ENCODE measurements at regions not wholly inside any gene's neighbourhood (a gene's known extent, or its start where the extent isn't known, plus 50 kb on each side); places are given as distances from the start of the nearest gene placed in this dataset.

DNA sequence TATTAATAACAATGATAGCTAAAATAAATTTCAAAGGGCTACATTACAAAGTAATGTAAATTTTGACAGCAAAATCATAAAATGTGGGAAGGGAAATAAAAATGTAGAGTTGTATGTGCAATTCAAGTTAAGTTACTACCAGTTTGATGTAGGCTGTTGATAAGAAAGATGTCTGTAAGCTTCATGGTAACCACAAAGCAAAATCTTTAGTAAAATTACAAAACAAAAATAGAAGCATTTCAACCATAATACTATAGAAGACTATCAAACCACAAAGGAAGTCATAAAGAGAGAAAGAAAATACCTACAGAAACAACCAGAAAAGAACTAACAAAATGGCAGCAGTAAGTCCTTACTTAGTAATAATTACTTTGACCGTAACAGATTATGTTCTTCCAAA, 99.1 kb downstream of the C7orf25 start:
- Histone ChIP-seq H3K4me1 (no peaks in the 10 kb centered on the region), H3K4me3 (no peak overlapping the region), H3K27ac (no peak overlapping the region), H3K9me3 (no peaks in the 10 kb centered on the region), H3K36me3 (ENCODE audit: low read depth, missing control alignments) (no peaks in the 10 kb centered on the region), H3K27me3 (no peaks in the 10 kb centered on the region)
- DNase-seq = no peak
- WGBS, 2 donors = 94 to 96% methylated on average over 1 of the region's 1 CpG
- intact Hi-C loops (cut with DNase I; ENCODE audit: low total_unique reads) = no loop called here
- no peak for TF ChIP-seq POLR2A (IDR thresholded peaks at IDR 0.05)
- TF ChIP-seq, protein P1, sequence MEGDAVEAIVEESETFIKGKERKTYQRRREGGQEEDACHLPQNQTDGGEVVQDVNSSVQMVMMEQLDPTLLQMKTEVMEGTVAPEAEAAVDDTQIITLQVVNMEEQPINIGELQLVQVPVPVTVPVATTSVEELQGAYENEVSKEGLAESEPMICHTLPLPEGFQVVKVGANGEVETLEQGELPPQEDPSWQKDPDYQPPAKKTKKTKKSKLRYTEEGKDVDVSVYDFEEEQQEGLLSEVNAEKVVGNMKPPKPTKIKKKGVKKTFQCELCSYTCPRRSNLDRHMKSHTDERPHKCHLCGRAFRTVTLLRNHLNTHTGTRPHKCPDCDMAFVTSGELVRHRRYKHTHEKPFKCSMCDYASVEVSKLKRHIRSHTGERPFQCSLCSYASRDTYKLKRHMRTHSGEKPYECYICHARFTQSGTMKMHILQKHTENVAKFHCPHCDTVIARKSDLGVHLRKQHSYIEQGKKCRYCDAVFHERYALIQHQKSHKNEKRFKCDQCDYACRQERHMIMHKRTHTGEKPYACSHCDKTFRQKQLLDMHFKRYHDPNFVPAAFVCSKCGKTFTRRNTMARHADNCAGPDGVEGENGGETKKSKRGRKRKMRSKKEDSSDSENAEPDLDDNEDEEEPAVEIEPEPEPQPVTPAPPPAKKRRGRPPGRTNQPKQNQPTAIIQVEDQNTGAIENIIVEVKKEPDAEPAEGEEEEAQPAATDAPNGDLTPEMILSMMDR (IDR thresholded peaks at IDR 0.05) = no peak

DNA sequence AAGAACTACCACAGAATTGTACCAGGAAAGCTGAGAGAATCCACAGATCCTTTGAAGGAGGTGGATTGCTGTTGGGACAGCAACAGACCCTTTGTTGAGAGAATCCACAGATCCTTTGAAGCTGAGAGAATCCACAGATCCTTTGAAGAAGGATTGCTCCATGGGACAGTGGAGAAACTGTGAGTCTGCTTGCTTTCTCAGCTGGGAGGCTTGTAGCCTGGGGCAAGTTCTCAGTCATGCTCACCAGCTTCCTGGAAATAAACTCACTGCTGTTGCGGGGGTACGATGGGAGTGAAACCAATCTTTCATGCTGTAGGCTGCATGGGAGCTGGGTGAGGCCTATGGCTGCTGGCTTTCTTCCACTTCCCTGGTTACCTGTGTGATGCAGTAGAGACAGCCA, 106.3 kb downstream of the C7orf25 start:
- no peak for TF ChIP-seq POLR2A (IDR thresholded peaks at IDR 0.05)
- TF ChIP-seq, protein P1 (IDR thresholded peaks at IDR 0.05) = no peak
- no peaks in the 10 kb centered on the region for H3K27me3 ChIP-seq
- DNase-seq = no peak
- H3K4me3 ChIP-seq = no peak overlapping the region
- no peak overlapping the region for H3K27ac ChIP-seq
- H3K4me1 ChIP-seq = no peaks in the 10 kb centered on the region
- 95 to 97% methylated on average over 2 of the region's 2 CpGs for WGBS, 2 donors
- H3K9me3 ChIP-seq = no peaks in the 10 kb centered on the region
- no peaks in the 10 kb centered on the region for H3K36me3 ChIP-seq (ENCODE audit: low read depth, missing control alignments)
- intact Hi-C loops (cut with DNase I; ENCODE audit: low total_unique reads) = no loop called here

DNA sequence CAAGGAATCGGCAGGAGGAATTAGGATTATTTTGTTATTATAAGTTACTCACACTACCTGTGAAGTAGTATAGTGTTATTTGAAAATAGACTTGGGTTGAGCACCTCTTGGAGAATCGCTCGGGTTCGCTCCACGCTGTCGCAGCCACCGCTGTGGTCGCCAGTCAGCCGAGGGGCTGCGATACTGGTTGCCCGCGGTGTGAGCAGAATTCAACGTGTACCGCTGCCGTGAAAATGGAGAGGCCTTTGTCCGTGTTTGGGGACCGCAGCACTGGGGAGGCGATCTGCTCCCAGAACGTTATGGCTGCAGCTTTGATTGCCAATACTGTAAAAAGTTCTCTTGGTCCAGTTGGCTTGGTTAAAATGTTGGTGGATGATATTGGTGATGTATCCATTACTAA, 117.2 kb downstream of the C7orf25 start:
- Histone ChIP-seq H3K4me1 (no peaks in the 10 kb centered on the region), H3K9me3 (no peaks in the 10 kb centered on the region), H3K27me3 (no peaks in the 10 kb centered on the region), H3K27ac (no peak overlapping the region), H3K4me3 (no peak overlapping the region), H3K36me3 (ENCODE audit: low read depth, missing control alignments) (no peaks in the 10 kb centered on the region)
- intact Hi-C loops (cut with DNase I; ENCODE audit: low total_unique reads) = no loop called here
- TF ChIP-seq POLR2A (IDR thresholded peaks at IDR 0.05) = no peak
- TF ChIP-seq, protein P1 (IDR thresholded peaks at IDR 0.05) = no peak
- no peak for DNase-seq
- 61 to 70% methylated on average over 19 of the region's 19 CpGs for WGBS, 2 donors

DNA sequence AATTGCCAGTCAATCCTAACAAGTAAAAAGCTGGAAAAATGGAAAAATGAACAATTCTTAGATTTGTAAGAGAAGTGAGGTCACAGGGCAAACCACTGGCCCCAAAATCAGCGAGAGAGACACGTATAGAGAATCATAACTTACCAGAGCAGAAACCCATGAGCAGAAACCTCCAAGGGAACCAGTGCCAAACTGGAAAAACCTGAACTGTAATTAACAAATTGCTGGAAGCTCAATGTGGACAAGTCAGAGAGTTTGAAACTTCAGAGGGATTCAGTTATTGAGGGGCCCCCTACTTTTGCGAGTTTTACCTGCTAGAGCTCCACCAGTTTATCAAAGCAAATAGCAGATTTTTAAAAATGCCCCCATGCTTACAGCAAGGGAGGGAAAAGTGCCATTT, 119.0 kb downstream of the C7orf25 start:
- intact Hi-C loops (cut with DNase I; ENCODE audit: low total_unique reads) = no loop called here
- no peaks in the 10 kb centered on the region for H3K27me3 ChIP-seq
- no peaks in the 10 kb centered on the region for H3K9me3 ChIP-seq
- no peak overlapping the region for H3K4me3 ChIP-seq
- 82 to 87% methylated on average over 3 of the region's 3 CpGs for WGBS, 2 donors
- TF ChIP-seq, protein P1 (IDR thresholded peaks at IDR 0.05) = no peak
- no peak for TF ChIP-seq POLR2A (IDR thresholded peaks at IDR 0.05)
- H3K4me1 ChIP-seq = no peaks in the 10 kb centered on the region
- no peaks in the 10 kb centered on the region for H3K36me3 ChIP-seq (ENCODE audit: low read depth, missing control alignments)
- H3K27ac ChIP-seq = no peak overlapping the region
- DNase-seq = no peak

DNA sequence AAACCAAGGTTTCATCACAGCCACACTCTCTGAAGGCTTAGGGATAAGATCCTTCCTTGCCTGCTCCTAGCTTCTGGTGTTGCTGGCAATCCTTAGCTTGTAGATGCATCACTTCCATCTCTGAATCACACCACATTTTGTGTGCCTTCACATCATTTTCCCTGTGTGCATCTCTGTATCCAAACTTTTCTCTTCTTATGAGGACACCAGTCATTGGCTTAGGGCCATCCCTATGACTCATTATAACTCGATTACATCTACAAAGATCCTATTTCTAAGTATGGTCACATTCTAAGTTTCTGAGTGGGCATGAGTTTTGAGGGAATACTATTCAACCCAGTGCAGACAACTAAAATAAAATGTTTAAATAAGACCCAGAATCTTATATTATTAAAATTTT, 121.7 kb downstream of the C7orf25 start:
- no peaks in the 10 kb centered on the region for H3K36me3 ChIP-seq (ENCODE audit: low read depth, missing control alignments)
- no peak overlapping the region for H3K4me3 ChIP-seq
- no peaks in the 10 kb centered on the region for H3K9me3 ChIP-seq
- 85 to 86% methylated on average over 1 of the region's 1 CpG for WGBS, 2 donors
- no peaks in the 10 kb centered on the region for H3K4me1 ChIP-seq
- intact Hi-C loops (cut with DNase I; ENCODE audit: low total_unique reads) = no loop called here
- no peaks in the 10 kb centered on the region for H3K27me3 ChIP-seq
- no peak overlapping the region for H3K27ac ChIP-seq
- TF ChIP-seq POLR2A (IDR thresholded peaks at IDR 0.05) = no peak
- TF ChIP-seq, protein P1 (IDR thresholded peaks at IDR 0.05) = no peak
- no peak for DNase-seq
